ENCODE measurements at regions not wholly inside any gene's neighbourhood (a gene's known extent, or its start where the extent isn't known, plus 50 kb on each side); places are given as distances from the start of the nearest gene placed in this dataset.

GRCh38 chr5:136511046-136511445 is 145.7 kb upstream of the TRPC7 start:
- no peak for TF ChIP-seq CTCF (IDR thresholded peaks at IDR 0.05)
- no peak for TF ChIP-seq POLR2A (IDR thresholded peaks at IDR 0.05)

All from Peyer's patch (tissue), 4 donors.